Upper lobe of left lung (tissue), 4 donors: ENCODE measurements at regions not wholly inside any gene's neighbourhood (a gene's known extent, or its start where the extent isn't known, plus 50 kb on each side); places are given as distances from the start of the nearest gene placed in this dataset.
"Not testable (repeated sequence)": the region's sequence is repeated elsewhere in the genome, so short reads cannot be mapped to it uniquely, and the experiment has no call there.

Experiments used
- CTCF ChIP-seq, 6 experiments: fragments of 450-650 bp in 4 of 6; fragments of 200-600 bp in 2 of 6; sonication (generic) in 2 of 6; IDR thresholded peaks; one replicate each; pipeline ENCODE4 v1.5.1; 2016 to 2019; ENCODE audit warnings: antibody characterized with exemption in 6 of 6
- POLR2A ChIP-seq, 4 donors: fragments of 450-650 bp; IDR thresholded peaks; one replicate each; pipeline ENCODE4 v1.5.1; 2016 to 2017; ENCODE audit warnings: antibody characterized with exemption in 4 of 4, mild to moderate bottlenecking in 2 of 4

- not testable (repeated sequence) for TF ChIP-seq CTCF, POLR2A (IDR thresholded peaks at IDR 0.05)
These were observed 784.2 kb upstream of the AGA start for GRCh38 chr4:178226421-178226820.
